ENCODE measurements at regions not wholly inside any gene's neighbourhood (a gene's known extent, or its start where the extent isn't known, plus 50 kb on each side); places are given as distances from the start of the nearest gene placed in this dataset.

GRCh38 chr7:136492366-136492765, 376.1 kb upstream of the CHRM2 start:
- H3K4me3 ChIP-seq, result no peak overlapping the region
- no peak for TF ChIP-seq POLR2A (IDR thresholded peaks at IDR 0.05)
- TF ChIP-seq CTCF (IDR thresholded peaks at IDR 0.05 in 4 of 5, conservative IDR thresholded peaks at IDR 0.05 in 1 of 5), result no peak
- DNase-seq, result no peak
- H3K9me3 ChIP-seq, result no peaks in the 10 kb centered on the region
- H3K36me3 ChIP-seq, result no peaks in the 10 kb centered on the region
- no peak for ATAC-seq
- H3K4me1 ChIP-seq, result no peaks in the 10 kb centered on the region
- H3K27me3 ChIP-seq, result no peaks in the 10 kb centered on the region
- in situ Hi-C loops (cut with MboI; ENCODE audit: low sequenced_read_pairs in 4 of 4) (no loop called here), intact Hi-C loops (cut with DNase I; ENCODE audit: low total_unique reads) (no loop called here)
- no peak overlapping the region for H3K27ac ChIP-seq

- Histone ChIP-seq H3K4me3 (no peak overlapping the region), H3K9me3 (no peaks in the 10 kb centered on the region), H3K36me3 (no peaks in the 10 kb centered on the region), H3K27me3 (no peaks in the 10 kb centered on the region), H3K4me1 (no peaks in the 10 kb centered on the region), H3K27ac (no peak overlapping the region)
- DNase-seq (no peak), ATAC-seq (no peak)
- TF ChIP-seq POLR2A (IDR thresholded peaks at IDR 0.05) (no peak), CTCF (IDR thresholded peaks at IDR 0.05 in 4 of 5, conservative IDR thresholded peaks at IDR 0.05 in 1 of 5) (no peak)
- in situ Hi-C loops (cut with MboI; ENCODE audit: low sequenced_read_pairs in 4 of 4) (no loop called here), intact Hi-C loops (cut with DNase I; ENCODE audit: low total_unique reads) (no loop called here)
Measured at GRCh38 chr7:136489808-136490207, 378.6 kb upstream of the CHRM2 start.

GRCh38 chr7:136480901-136481300, 387.6 kb upstream of the CHRM2 start:
- DNase-seq (no peak), ATAC-seq (no peak)
- Histone ChIP-seq H3K9me3 (no peaks in the 10 kb centered on the region), H3K4me3 (no peak overlapping the region), H3K27me3 (no peaks in the 10 kb centered on the region), H3K36me3 (no peaks in the 10 kb centered on the region), H3K27ac (no peak overlapping the region), H3K4me1 (no peaks in the 10 kb centered on the region)
- intact Hi-C loops (cut with DNase I; ENCODE audit: low total_unique reads), result no loop called here
- in situ Hi-C loops (cut with MboI; ENCODE audit: low sequenced_read_pairs in 4 of 4), result no loop called here
- TF ChIP-seq CTCF (IDR thresholded peaks at IDR 0.05 in 4 of 5, conservative IDR thresholded peaks at IDR 0.05 in 1 of 5) (no peak), POLR2A (IDR thresholded peaks at IDR 0.05) (no peak)

GRCh38 chr7:136479922-136480321, 388.5 kb upstream of the CHRM2 start:
- no peaks in the 10 kb centered on the region for H3K4me1 ChIP-seq
- no peaks in the 10 kb centered on the region for H3K36me3 ChIP-seq
- ATAC-seq (no peak), DNase-seq (no peak)
- no peak overlapping the region for H3K27ac ChIP-seq
- H3K27me3 ChIP-seq, result no peaks in the 10 kb centered on the region
- H3K4me3 ChIP-seq, result no peak overlapping the region
- intact Hi-C loops (cut with DNase I; ENCODE audit: low total_unique reads), result no loop called here
- in situ Hi-C loops (cut with MboI; ENCODE audit: low sequenced_read_pairs in 4 of 4), result no loop called here
- H3K9me3 ChIP-seq, result no peaks in the 10 kb centered on the region
- TF ChIP-seq POLR2A (IDR thresholded peaks at IDR 0.05) (no peak), CTCF (IDR thresholded peaks at IDR 0.05 in 4 of 5, conservative IDR thresholded peaks at IDR 0.05 in 1 of 5) (no peak)

GRCh38 chr7:136470179-136470578, 398.3 kb upstream of the CHRM2 start:
- in situ Hi-C loops (cut with MboI; ENCODE audit: low sequenced_read_pairs in 4 of 4), result no loop called here
- DNase-seq (no peak), ATAC-seq (no peak)
- H3K27ac ChIP-seq, result no peak overlapping the region
- no peaks in the 10 kb centered on the region for H3K27me3 ChIP-seq
- intact Hi-C loops (cut with DNase I; ENCODE audit: low total_unique reads), result no loop called here
- H3K4me1 ChIP-seq, result no peaks in the 10 kb centered on the region
- H3K9me3 ChIP-seq, result no peaks in the 10 kb centered on the region
- TF ChIP-seq POLR2A (IDR thresholded peaks at IDR 0.05), result no peak
- TF ChIP-seq CTCF (IDR thresholded peaks at IDR 0.05 in 4 of 5, conservative IDR thresholded peaks at IDR 0.05 in 1 of 5), result no peak
- H3K36me3 ChIP-seq, result no peaks in the 10 kb centered on the region
- H3K4me3 ChIP-seq, result no peak overlapping the region

All from gastrocnemius medialis (tissue), 4 donors.